NCI-H510A (cell line): ENCODE measurements at regions not wholly inside any gene's neighbourhood (a gene's known extent, or its start where the extent isn't known, plus 50 kb on each side); places are given as distances from the start of the nearest gene placed in this dataset.
"Not testable (repeated sequence)": the region's sequence is repeated elsewhere in the genome, so short reads cannot be mapped to it uniquely, and the experiment has no call there.

Source experiments
- DNase-seq: peaks from one replicate; lab custom pipeline; 2025; lab: John Stamatoyannopoulos, UW

DNA sequence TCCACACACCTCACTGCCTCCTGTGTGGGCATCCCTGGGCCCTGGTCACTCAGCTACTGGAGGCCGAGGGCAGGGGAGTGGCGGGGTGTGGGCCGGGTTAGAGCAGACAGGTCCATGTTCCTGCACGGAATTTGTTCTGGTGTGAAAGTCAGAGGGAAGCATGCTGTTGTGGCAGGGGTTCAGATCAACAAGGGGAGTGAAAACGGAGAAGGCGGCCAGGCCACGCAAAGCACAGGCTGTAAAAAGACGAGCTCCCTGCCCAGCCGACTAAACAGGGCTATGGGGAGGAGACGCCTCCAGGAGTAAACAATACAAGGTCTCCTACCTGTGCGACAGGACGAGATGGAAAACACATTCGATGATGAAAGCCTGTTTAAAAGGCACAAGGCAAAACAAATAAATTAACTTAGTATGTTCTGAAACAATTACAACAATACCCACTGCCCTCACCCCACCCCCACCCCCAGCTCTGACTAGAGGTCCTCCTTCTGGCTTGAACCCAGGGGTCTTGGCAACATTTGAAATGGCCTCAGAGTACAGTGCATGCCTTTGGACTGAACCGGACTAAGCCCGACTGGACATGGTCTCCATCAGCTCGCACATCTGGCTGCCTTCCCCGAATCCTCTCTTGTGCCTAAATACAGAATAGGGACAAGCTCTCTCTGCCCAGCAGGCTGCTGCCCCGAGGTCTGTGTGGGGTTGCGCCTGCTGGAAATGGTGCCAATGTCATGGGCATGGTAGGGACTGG lies 274.9 kb upstream of the DIO3 start:
- no peak for DNase-seq

DNA sequence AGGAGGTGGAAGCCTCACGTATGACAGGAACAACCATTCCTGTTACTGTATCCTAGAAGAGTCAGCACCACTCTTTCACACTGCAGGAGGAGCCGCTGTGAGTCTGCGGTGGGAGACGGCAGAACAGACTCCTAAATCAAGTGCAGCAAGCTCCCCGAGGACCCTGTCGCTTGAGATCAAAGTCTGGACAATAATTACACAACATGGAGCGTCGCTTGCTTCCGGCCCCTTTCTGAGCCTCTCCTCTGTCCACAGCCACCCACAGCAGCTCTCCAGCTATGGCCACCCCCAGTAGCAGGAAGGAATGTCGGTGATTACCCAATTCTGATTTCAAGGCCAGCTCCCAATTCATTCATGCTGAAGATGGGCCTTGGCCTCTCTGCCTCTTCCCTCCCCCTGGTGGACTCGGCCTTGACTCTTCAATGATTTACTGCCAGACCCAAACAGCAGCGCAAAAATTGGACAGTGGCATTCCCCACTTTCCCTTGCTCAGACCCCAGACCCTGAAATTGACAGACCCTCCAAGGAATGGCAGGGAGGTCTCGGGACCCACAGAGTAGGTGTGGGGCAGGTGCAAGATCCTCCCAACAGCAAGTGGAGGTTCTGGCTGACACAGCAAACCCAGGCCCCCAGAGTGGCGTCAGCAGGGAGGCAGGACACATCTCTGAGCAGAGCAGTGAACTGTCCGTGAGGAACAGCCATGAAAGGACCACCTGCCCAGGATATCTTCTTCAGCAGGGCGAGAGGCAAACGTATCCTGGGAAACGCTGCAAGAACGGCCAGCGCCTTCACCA lies 272.7 kb upstream of the DIO3 start:
- no peak for DNase-seq

DNA sequence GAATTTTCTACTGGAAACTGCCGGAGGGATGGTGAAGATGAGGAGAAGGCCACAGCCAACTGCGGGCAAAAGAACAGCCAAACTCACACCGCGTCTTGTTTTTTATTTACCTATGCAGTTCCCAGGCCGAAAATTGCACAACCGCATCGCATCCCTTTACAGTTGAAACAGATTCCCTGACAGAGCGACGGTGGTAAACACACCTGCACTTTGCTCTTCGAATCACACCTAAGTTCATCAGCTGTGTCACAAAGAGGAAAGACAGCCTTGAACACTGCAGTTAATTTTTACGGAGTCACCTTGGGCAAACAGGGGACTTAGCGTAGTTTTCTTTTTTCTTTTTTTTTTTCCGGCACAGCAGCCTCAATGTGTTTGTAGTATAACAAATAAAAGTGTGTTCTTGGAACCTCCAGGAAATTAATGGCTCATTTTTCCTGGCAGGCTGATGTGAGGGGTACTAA lies 272.0 kb upstream of the DIO3 start:
- no peak for DNase-seq

DNA sequence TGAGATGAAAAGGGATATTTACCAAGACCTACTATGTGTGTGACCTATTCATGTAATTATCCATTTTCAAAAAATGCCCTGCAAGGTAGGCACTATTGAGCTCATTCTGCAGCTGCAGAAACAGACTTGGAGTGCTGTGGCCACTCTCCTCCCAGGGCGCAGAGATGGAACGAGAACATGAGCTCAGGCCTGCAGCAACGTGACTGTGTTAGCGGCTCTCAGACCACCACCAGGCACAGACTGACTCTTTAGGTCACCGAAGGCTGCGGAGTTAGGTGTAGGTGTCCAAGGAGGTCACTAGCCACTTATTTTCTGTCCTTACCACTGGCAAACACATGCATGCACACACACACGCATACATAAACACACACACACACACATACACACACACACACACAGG lies 271.4 kb upstream of the DIO3 start:
- DNase-seq, result no peak

DNA sequence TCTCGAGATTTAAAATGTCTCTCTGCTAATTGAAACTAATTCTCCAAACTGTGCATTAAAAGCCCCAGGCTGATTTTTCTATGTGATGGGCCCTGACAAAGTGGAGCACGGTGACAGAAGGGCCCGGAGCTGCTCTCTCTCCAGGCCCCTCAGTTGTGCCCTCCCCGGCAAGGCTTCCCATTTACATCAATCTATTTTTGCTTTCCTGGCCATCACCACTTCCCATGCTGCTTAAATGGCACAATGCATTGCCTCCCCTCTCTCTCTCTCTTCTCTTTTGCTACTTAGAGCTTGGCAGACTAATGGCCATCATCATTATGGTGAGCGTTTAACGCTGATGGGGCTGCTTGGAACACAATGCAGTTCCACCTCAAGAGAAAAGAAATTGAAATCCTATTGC lies 270.7 kb upstream of the DIO3 start:
- no peak for DNase-seq

DNA sequence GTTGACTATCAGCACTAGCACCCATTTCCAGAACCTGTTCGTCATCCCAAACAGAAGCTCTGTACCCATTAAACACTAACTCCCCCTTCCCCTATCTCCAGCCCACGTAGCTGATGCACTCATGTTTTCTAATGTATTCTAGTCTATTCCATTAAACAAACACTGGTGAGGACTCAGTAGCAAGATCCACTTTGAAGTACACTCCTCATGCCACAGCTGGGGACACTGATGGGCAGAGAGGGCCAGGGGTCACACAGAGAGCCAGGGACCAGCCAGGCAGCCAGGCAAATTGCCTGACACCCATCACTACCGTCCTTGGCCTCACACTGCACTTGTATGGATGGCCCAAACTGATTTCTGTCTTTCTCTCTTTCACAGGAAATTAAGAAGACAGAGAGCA lies 269.9 kb upstream of the DIO3 start:
- DNase-seq, result no peak

DNA sequence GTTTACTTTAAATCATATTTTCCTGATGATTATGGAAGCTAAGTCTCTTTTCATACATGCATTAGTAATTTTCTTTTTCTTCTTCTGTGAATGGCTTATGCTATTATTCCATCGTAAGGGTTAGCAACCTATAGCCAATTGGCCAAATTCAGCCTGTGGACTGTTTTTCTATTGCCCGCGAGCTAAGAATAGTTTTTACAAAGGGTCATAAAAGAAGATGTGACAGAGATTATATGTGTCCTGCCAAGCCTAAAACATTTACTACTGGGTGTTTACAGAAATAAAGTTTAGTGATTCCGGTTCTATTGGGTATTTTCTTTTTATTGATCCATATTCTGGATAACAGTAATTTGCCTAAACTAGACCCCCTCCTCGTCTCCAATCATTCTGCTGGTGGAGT lies 268.8 kb upstream of the DIO3 start:
- DNase-seq, result no peak

DNA sequence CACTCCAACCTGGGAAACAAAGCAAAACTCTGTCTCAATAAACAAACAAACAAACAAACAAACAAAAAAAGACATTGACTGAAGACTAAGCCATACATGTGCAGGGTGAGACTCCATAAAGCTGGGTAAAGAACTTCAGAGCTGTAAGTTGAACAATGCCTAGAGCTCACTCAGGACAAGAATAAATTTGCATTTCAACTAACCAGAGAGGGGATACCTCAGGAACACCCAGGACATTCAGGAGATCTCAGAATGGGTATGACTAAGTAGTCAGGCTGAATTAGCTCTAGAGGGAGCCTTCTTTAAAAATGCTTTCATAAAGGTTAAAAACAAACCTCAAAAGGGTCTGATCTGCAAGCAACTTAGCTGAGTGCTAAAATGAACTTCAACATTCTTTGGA lies 267.7 kb upstream of the DIO3 start:
- no peak for DNase-seq

DNA sequence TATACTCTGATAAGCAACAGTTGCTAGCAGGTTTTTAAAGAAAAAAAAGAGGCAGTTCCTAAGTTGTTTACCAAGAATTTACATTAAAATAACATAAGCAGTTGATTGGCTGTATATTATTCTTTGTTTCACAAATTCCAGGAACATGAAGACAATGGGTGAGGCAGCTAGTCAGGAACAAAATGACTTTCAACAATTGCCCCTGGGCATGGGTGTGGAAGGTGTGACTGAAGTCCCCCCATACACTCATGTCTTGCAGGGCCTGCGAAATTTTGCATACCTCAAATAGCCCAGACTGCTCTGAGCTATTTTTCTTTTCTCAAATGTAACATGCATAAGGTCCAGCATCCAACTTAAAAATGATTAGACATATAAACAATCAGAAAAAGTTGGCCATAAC lies 267.2 kb upstream of the DIO3 start:
- no peak for DNase-seq

DNA sequence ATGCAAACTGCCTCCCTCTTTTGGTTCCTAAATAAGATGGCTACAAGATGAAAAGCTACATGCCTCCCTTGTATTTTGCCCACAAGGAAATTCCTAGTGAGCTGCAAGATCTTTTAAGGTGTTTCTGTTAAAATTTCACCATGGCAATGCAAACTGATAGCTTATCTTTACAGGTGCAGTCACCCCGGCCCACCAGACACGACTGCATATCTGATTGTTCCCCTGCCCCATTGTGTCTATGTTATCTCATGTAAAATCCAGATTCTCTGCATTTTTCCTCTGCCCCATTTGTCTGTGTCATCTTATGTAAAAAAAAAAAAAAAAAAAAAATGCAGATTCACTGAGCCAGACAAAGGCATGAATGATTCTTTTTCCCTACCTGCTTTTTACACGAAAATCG lies 261.5 kb upstream of the DIO3 start:
- DNase-seq, result not testable (repeated sequence)

DNA sequence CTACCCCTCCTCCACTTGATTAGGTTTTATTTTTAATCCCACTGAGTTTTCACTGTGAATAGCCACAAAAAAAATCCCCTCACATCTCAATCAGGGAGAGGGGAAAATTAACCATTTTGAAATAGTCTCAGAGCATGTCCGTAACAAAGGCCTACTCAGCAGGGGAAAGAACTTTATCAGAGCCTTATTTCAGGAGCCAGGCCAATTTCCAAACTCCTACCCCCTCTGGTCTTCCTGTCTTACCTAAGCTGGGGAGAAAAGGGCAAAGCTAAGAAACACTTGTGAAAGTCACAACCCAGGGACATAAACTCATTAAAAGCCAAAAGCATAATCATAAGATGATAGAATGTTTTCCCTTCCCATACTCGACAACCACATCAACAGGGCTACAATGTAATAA lies 260.3 kb upstream of the DIO3 start:
- DNase-seq, result no peak

DNA sequence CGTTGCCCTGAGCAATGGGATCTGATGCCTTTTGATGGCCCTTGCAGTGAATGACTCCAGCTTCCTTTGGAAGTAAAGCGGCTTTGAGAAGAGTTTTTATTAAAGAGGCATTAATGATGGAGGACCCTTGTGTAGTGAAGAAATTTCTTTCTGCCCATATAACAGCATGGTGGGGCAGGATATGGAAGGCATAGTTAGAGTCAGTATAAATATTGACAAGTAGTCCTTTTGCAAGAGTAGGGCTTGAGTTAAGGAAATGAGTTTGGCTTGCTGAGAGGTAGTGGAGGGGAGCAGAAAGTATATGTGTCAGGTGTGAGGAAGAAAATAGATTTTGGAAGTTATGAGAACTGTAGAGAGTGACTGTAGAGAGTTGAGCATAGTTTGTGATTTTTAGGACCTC lies 254.1 kb upstream of the DIO3 start:
- not testable (repeated sequence) for DNase-seq

DNA sequence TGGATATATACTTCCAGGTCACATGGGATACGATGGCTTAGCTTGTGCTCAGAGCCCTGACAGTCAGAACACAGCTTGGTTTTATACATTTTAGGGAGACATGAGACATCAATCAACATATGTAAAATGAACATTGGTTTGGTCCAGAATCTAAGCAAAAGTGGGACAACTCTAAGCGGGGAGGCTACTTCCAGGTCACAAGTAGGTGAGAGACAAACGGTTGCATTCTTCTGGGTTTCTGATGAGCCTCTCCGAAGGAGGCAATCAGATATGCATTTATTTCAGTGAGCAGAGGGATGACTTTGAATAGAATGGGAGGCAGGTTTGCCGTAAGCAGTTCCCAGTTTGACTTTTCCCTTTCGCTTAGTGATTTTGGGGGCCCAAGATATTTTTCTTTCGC lies 250.1 kb upstream of the DIO3 start:
- not testable (repeated sequence) for DNase-seq

DNA sequence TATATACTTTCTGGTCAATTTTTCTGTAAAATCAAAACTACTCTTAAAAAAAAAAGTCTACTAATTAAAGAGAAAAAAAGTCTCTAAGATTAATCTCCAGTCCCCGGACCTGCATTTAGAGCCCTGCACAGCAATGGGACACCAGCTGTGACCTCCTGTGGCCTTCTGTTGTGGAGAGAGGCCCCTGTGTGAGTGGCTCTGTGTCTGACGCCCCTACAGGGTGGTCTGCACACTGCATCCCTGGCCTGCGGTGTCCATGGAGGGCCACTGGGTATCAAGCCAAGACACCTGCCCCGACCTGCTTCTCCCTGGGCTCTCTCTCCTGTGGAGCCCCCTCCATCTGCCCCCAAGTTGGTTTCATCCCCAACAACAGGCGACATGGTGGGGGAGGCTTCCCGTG lies 248.0 kb upstream of the DIO3 start:
- no peak for DNase-seq

DNA sequence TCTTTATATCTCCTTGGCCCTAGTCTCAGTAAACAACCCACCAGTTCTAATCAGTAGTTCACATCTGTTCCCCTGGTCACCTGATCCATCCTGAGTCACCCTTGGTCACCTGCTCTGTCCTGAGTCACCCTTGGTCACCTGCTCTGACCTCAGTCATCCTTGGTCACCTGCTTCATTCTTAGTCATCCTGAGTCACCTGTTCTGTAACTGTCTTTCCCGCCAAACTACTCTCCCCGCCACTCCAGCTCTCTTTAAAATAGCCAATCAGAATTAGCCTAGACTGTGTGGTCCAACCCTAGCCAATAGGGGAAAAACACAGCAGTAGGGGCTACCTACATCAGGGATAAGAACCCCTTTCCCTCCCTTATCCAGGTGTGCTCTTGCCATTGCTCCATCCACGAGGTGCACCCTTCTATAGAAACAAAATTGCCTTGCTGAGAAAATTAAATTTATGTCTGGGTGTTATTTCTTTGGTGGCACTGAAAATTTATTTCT lies 245.4 kb upstream of the DIO3 start:
- DNase-seq, result no peak

DNA sequence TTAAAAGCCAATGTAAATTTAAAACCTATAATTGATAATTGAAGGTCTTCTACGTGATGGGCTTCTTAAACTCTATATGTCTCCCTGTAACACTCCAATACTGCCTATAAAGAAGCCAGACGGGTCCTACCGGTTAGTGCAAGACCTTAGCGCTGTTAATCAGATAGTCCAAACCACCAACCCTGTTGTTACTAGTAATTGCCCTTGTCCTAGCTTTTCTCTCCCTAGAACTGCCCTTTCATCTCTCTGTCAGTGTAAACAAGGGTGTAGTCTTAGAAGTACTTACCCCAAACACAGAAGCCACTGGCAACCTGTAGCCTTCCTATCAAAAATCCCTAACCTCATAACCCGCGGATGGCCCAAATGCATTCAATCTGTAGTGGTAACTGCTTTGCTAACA lies 243.0 kb upstream of the DIO3 start:
- DNase-seq, result no peak

DNA sequence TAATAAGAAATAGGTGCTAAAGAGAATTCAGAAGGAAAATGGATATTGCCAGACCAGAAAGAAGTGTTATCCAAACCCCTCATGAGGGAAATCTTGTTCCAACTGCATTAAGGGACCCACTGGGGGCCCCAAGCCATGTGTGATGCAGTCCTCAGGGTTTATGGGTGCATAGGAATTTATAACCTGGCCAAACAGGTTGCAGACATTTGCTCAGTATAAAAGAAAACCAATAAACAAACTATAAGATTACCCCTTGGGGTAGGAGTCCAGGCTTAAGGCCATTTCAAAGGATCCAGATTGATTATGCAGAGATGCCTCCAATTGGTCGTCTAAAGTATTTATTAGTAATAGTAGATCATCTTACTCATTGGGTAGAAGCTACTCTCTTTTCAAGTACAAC lies 240.9 kb upstream of the DIO3 start:
- no peak for DNase-seq

DNA sequence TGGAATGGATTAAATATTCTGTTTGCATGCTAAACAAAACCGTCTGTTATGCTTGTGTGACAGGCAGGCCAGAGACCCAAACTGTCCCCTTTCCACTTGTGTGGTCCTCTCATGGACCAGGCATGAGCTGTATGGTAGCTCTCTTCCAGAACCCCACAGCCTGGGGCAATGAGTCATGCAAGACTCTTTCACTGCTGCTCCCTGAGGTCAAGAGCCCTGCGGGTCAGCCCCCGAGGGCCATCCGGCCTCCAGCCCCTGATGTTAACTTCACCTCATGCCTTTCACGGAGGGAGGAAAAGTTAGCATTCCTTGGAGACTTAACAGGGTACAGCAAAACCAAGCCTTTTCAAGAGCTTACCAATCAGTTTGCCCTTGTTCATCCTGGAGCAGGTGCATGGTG lies 239.1 kb upstream of the DIO3 start:
- no peak for DNase-seq

DNA sequence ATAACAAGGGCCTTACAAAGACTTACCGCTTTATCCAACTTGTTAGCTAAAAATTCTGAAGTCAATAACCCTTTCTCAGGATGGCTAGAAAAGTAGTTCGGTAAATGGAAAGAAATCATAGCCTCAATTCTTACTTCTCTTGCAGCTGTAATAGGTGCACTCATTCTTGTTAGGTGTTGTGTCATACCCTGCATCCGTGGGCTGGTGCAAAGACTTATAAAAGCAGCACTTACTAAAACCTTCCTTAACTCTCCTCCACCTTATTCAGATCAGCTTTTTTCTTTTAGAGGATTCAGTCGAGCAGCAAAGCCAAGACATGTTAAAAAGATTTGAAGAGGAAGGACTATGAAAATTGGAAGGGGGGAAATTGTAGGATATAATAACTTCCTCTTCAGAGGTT lies 238.2 kb upstream of the DIO3 start:
- no peak for DNase-seq

DNA sequence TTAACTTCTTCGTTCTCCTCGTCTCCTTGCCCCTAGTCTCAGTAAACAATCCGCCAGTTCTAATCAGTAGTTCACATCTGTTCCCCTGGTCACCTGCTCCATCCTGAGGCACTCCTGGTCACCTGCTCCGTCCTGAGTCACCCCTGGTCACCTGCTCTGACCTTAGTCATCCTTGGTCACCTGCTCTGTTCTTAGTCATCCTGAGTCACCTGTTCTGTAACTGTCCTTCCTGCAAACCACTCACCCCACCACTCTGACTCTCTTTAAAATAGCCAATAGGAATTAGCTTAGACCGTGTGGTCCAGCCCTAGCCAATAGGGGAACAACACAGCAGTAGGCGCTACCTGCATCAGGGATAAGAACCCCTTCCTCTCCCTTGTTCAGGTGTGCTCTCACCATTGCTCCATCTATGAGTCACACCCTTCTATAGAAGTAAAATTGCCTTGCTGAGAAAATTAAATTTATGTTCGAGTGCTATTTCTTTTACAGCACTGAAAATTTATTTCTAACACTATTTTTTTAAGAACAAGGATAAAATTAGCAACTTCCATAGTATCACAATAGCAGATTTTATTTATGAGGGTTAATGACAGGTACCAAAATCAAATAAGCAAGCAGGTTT lies 237.6 kb upstream of the DIO3 start:
- not testable (repeated sequence) for DNase-seq

DNA sequence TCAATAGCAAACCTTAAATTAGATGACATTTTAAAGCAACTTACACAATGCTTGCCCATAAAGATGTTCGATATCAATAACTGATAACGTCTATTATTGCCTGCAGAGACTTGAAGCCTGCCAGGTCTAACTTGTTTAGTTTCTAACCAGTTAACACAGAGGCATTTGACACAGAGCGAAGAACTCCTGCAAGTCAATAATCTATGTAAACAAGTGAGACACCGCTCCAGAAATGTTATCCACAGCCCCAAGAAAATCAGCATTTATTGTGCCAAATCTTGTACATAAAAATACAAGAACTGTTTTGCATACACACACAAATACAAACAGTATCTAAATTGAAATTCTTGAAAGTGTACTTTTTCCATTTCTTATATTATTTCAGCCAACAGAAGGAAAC lies 236.0 kb upstream of the DIO3 start:
- no peak for DNase-seq

DNA sequence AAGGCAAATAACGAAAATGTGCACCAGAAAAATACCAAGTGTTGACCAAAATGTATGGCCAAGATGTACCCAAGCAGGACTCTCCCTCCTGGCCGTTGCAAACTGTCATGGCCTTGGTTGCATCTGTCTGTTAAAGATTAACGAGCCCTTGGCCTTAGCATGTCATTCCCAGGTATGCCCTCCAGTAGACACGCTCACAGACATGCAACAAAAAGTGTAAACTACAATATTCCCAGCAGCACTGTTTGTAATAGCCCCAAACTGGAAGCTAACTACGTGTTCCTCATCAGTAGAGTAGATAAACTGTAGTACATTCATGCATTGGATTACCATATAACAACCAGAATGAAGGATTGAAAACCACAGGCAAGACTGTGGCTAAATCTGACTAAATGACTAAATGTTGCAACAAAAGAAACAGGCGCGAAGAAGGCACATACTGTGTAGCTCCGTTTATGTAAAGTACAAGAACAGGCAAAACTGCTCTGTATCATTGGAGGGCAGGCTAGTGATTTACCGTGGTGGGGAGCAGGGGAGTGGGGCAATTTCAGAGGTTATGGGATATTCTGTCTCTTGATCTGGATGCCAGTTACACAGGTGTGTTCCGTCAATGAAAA lies 232.8 kb upstream of the DIO3 start:
- no peak for DNase-seq
